K562 (cell line): ENCODE measurements at regions not wholly inside any gene's neighbourhood (a gene's known extent, or its start where the extent isn't known, plus 50 kb on each side); places are given as distances from the start of the nearest gene placed in this dataset.

Experiments
- ATAC-seq: fragments of 200-7000 bp; cut with Tn5 transposase; 3 replicates; pipeline ENCODE4 v1.9.1; 2020; ENCODE audit warnings: moderate library complexity
- BruUV-seq: library from RNA; stranded (reverse); fragments of 400-500 nt; replicated peaks from 2 replicates; lab custom pipeline; 2021; lab: Mats Ljungman, UMichigan
- CTCF ChIA-PET: fragments of 300-600 bp; formaldehyde crosslinking; extraction: SDS; loops from one replicate; lab custom pipeline; 2021; ENCODE audit warnings: low intra/inter-chr PET ratio; lab: Yijun Ruan, JAX
- POLR2A ChIA-PET: fragments of 300-600, 350-650 bp; sonication (Branson Sonifier 250); formaldehyde crosslinking; extraction: SDS; loops from one replicate; lab custom pipeline; 2021; ENCODE audit warnings: antibody characterized with exemption, inconsistent platforms; lab: Yijun Ruan, JAX
- DNase-seq, 4 experiments: peaks; one replicate each; pipeline versions ENCODE4 v3.0.0 to v3.0.0-alpha.2; 2011 to 2018; ENCODE audit warnings: low spot score in 3 of 4, mixed read lengths in 3 of 4; ENCODE audit errors: extremely low read depth in 1 of 4
- FAIRE-seq: peaks from 2 replicates; lab custom pipeline; 2011; peaks lifted over from hg19 to GRCh38; lab: Jason Lieb, UNC
- H2AFZ ChIP-seq: 2 replicates; pipeline ENCODE4 v1.6.0; 2011; ENCODE audit warnings: low read depth, low read length, control low read depth, inconsistent platforms
- H3K27ac ChIP-seq: fragments of 200-600 bp; 3 replicates; pipeline ENCODE4 v1.8.0; 2011; ENCODE audit warnings: low read depth, mild to moderate bottlenecking, control low read depth, inconsistent platforms, low read length, moderate library complexity, mixed read lengths; ENCODE audit errors: extremely low read depth
- H3K27me3 ChIP-seq, 2 experiments: fragments of 300-600 bp in 1 of 2; 2 replicates in 1 of 2; 3 replicates in 1 of 2; pipeline versions ENCODE4 v1.6.0 to v1.8.0; 2011; ENCODE audit warnings: inconsistent platforms in 2 of 2, low read length in 2 of 2, mild to moderate bottlenecking in 1 of 2, mixed read lengths in 1 of 2, moderate library complexity in 1 of 2; ENCODE audit not compliant: control insufficient read depth in 2 of 2, insufficient read depth in 2 of 2
- H3K36me3 ChIP-seq: fragments of 300-600 bp; 3 replicates; pipeline ENCODE4 v1.8.0; 2011; ENCODE audit warnings: mild to moderate bottlenecking, low read length, inconsistent platforms; ENCODE audit not compliant: control insufficient read depth, insufficient read depth
- H3K4me1 ChIP-seq, 2 experiments: fragments of 200-600 bp in 1 of 2; replicated peaks in 1 of 2; 2 replicates in 1 of 2; 3 replicates in 1 of 2; pipeline versions ENCODE4 v1.5.1 to v1.8.0; 2011; ENCODE audit warnings: inconsistent platforms in 2 of 2, low read length in 2 of 2, mild to moderate bottlenecking in 1 of 2, mixed read lengths in 1 of 2, moderate library complexity in 1 of 2; ENCODE audit not compliant: control insufficient read depth in 2 of 2, insufficient read depth in 2 of 2
- H3K4me2 ChIP-seq: 2 replicates; pipeline ENCODE4 v1.6.1; 2011; ENCODE audit warnings: low read length, control low read depth, inconsistent platforms, mixed read lengths; ENCODE audit not compliant: insufficient read depth
- H3K4me3 ChIP-seq: fragments of 200-600 bp; sonication (generic), shearing (Covaris generic); 2 replicates; pipeline ENCODE4 v1.5.1; 2016; ENCODE audit warnings: control low read depth, inconsistent platforms
- H3K79me2 ChIP-seq: fragments of 200-600 bp; 3 replicates; pipeline ENCODE4 v1.8.0; 2011; ENCODE audit warnings: low read length, inconsistent platforms; ENCODE audit not compliant: control insufficient read depth, insufficient read depth
- H3K9ac ChIP-seq, 2 experiments: 2 replicates each; pipeline versions ENCODE4 v1.6.0 to v1.6.1; 2011; ENCODE audit warnings: low read depth in 2 of 2, low read length in 2 of 2, control low read depth in 1 of 2, inconsistent platforms in 1 of 2, mild to moderate bottlenecking in 1 of 2, mixed read lengths in 1 of 2; ENCODE audit not compliant: insufficient read depth in 1 of 2
- H3K9me1 ChIP-seq: one replicate; pipeline ENCODE4 v1.6.0; 2011; ENCODE audit warnings: inconsistent platforms, mild to moderate bottlenecking, low read length, moderate library complexity; ENCODE audit not compliant: control insufficient read depth, insufficient read depth
- H3K9me3 ChIP-seq: replicated peaks from 2 replicates; pipeline ENCODE4 v1.5.1; 2011; ENCODE audit warnings: low read depth, low read length, inconsistent platforms; ENCODE audit not compliant: control insufficient read depth, insufficient read depth
- H4K20me1 ChIP-seq: replicated peaks from 2 replicates; pipeline ENCODE4 v1.6.1; 2011; ENCODE audit warnings: low read length, inconsistent platforms, mixed read lengths; ENCODE audit not compliant: control insufficient read depth, insufficient read depth
- CREBBP ChIP-seq: IDR thresholded peaks from one replicate; pipeline ENCODE4 v1.6.1; 2012; ENCODE audit warnings: low read depth, mild to moderate bottlenecking, control low read depth, inconsistent platforms, low read length
- HDAC2 ChIP-seq: fragments of 450-650 bp; IDR thresholded peaks from 2 replicates; pipeline ENCODE4 v1.6.1; 2016; ENCODE audit warnings: mild to moderate bottlenecking
- HEY1 ChIP-seq: fragments of 250-450 bp; sonication (Bioruptor Pico); IDR thresholded peaks from 2 replicates; pipeline ENCODE4 v1.5.0; 2020; ENCODE audit warnings: mild to moderate bottlenecking, moderate library complexity, borderline replicate concordance
- TCF3 ChIP-seq: sonication (generic); formaldehyde crosslinking; IDR thresholded peaks from 2 replicates; pipeline ENCODE4 v1.4.0; 2020; ENCODE audit warnings: mild to moderate bottlenecking, missing genetic modification reagents
- ZKSCAN8 ChIP-seq: fragments of 200-800 bp; sonication (Bioruptor generic); IDR thresholded peaks from 2 replicates; pipeline ENCODE4 v1.6.1; 2016; ENCODE audit warnings: missing genetic modification characterization, missing compliant biosample characterization
- ZNF174 ChIP-seq: fragments of 250-450 bp; sonication (Bioruptor Pico); IDR thresholded peaks from 2 replicates; pipeline ENCODE4 v1.4.0; 2020; ENCODE audit warnings: mild to moderate bottlenecking
- WGBS: fragments of 100-300 bp; shearing (Covaris generic); methylation state at CpG from one replicate; pipeline ENCODE4 v1.1.6; 2016; ENCODE audit warnings: low coverage, mixed read lengths; ENCODE audit not compliant: insufficient coverage; ENCODE audit errors: missing lambda C conversion rate; 5-methylcytosine and 5-hydroxymethylcytosine counted together
- in situ Hi-C: fragments of 300-500 bp; cut with MboI; formaldehyde crosslinking; loops from 4 replicates; pipeline ENCODE4 v1.15.0; 2018; ENCODE audit warnings: inconsistent platforms, mixed read lengths
- intact Hi-C: fragments of 100-400 bp; cut with micrococcal nuclease; formaldehyde crosslinking; loops from 2 replicates; pipeline ENCODE4 v1.14.2; 2022
- TF ChIP-seq, protein P1 (sequence below): fragments of 250-450 bp; sonication (Bioruptor Pico); IDR thresholded peaks from 2 replicates; pipeline ENCODE4 v1.5.0; 2021
- TF ChIP-seq, protein P2 (sequence below): sonication (generic); formaldehyde crosslinking; IDR thresholded peaks from 2 replicates; pipeline ENCODE4 v1.8.0; 2022; ENCODE audit warnings: mild to moderate bottlenecking, missing genetic modification reagents
- TF ChIP-seq, protein P3 (sequence below): fragments of 450-650 bp; IDR thresholded peaks from 2 replicates; pipeline ENCODE4 v1.6.1; 2016; ENCODE audit warnings: antibody characterized with exemption
- TF ChIP-seq, protein P4 (sequence below): sonication (generic); formaldehyde crosslinking; IDR thresholded peaks from 2 replicates; pipeline ENCODE4 v1.9.0; 2022; ENCODE audit warnings: mild to moderate bottlenecking, missing genetic modification reagents

DNA sequence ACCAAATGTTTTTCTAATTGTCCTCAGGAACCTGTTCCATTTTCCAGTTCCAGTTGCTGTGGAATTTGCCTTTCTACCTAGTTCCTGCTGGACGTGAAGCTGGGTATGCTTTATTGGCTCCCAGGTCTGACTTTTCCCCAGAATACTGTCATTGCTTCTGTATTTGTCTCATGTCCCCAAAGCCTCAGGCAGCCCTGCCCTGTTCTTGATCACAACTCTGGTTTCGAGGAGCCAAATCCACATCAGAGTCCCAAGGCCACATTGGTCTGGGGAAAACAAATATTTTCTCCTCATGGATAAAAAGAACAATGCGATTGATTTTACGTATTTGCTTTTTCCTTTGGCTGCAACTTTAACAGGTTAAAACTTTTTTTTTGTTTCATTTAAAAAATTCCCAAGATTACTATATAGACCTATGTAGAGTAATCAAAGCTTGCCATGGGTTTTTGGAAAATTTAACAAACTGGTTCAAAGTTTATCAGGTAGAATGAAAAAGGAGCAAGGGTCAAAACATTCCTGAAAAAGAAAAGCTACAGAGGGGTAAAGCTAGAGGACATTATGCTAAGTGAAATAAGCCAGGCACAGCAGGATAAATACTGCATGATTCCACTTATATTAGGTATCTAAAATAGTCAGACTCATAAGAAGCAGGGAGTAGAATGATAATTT lies 85.2 kb downstream of the MDH1 start:
- H3K9me1 ChIP-seq = no peaks in the 10 kb centered on the region
- in situ Hi-C loops = no loop called here
- no peaks in the 10 kb centered on the region for H3K79me2 ChIP-seq
- H2AFZ ChIP-seq = no peak overlapping the region
- no peaks in the 10 kb centered on the region for H3K9me3 ChIP-seq
- H3K27me3 ChIP-seq = peaks cover 0 to 3% of the 10 kb centered on the region in 2 experiments; a peak in 1 of 5 replicates
- ChIA-PET CTCF (no interaction called here), POLR2A (no interaction called here)
- H3K27ac ChIP-seq = no peak overlapping the region
- H3K36me3 ChIP-seq = no peaks in the 10 kb centered on the region
- no peaks in the 10 kb centered on the region for H3K4me1 ChIP-seq
- intact Hi-C loops = no loop called here
- no TSS peak for BruUV-seq
- H4K20me1 ChIP-seq = no peaks in the 10 kb centered on the region
- no peak for FAIRE-seq
- DNase-seq = no peak
- no peak overlapping the region for H3K4me3 ChIP-seq
- H3K4me2 ChIP-seq = no peak overlapping the region
- 2% methylated on average over 4 of the region's 4 CpGs for WGBS
- no peak for ATAC-seq
- H3K9ac ChIP-seq = no peak overlapping the region
- TF ChIP-seq ZKSCAN8 (CRISPR knock-in tag) (no peak), HEY1 (CRISPR knock-in tag) (no peak), HDAC2 (no peak), ZNF174 (CRISPR knock-in tag) (no peak), CREBBP (no peak), TCF3 (CRISPR knock-in tag) (no peak)
- TF ChIP-seq, protein P1, sequence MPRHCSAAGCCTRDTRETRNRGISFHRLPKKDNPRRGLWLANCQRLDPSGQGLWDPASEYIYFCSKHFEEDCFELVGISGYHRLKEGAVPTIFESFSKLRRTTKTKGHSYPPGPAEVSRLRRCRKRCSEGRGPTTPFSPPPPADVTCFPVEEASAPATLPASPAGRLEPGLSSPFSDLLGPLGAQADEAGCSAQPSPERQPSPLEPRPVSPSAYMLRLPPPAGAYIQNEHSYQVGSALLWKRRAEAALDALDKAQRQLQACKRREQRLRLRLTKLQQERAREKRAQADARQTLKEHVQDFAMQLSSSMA = no peak
- TF ChIP-seq, protein P2, sequence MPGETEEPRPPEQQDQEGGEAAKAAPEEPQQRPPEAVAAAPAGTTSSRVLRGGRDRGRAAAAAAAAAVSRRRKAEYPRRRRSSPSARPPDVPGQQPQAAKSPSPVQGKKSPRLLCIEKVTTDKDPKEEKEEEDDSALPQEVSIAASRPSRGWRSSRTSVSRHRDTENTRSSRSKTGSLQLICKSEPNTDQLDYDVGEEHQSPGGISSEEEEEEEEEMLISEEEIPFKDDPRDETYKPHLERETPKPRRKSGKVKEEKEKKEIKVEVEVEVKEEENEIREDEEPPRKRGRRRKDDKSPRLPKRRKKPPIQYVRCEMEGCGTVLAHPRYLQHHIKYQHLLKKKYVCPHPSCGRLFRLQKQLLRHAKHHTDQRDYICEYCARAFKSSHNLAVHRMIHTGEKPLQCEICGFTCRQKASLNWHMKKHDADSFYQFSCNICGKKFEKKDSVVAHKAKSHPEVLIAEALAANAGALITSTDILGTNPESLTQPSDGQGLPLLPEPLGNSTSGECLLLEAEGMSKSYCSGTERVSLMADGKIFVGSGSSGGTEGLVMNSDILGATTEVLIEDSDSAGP = no peak
- TF ChIP-seq, protein P3, sequence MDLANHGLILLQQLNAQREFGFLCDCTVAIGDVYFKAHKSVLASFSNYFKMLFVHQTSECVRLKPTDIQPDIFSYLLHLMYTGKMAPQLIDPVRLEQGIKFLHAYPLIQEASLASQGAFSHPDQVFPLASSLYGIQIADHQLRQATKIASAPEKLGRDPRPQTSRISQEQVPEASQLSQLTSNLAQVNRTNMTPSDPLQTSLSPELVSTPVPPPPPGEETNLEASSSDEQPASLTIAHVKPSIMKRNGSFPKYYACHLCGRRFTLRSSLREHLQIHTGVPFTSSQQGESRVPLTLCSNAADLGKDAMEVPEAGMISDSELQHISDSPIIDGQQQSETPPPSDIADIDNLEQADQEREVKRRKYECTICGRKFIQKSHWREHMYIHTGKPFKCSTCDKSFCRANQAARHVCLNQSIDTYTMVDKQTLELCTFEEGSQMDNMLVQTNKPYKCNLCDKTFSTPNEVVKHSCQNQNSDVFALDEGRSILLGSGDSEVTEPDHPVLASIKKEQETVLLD = no peak
- TF ChIP-seq, protein P4, sequence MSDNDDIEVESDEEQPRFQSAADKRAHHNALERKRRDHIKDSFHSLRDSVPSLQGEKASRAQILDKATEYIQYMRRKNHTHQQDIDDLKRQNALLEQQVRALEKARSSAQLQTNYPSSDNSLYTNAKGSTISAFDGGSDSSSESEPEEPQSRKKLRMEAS = no peak
